ENCODE measurements at regions not wholly inside any gene's neighbourhood (a gene's known extent, or its start where the extent isn't known, plus 50 kb on each side); places are given as distances from the start of the nearest gene placed in this dataset.

DNA sequence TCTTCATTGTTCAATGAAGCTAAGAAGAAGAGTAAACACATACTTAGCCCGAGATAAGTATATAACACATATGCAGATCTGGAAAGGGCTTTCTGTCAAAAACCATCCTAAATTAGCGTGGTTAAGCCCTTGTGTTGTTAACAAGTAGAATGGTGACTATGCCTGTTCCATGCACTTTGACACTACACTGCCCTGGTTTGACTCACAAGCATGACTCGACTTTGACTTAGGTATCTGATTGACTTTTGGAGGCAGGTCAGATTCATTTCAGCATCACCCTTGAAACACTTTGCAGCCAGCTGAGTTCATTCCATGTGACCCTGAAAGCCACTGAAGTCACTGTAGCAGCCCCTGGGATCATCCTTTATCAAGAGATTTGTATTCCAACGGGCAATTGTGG lies 239.8 kb downstream of the TBX18 start:
- DNase-seq (ENCODE audit: low spot score) = no peak

DNA sequence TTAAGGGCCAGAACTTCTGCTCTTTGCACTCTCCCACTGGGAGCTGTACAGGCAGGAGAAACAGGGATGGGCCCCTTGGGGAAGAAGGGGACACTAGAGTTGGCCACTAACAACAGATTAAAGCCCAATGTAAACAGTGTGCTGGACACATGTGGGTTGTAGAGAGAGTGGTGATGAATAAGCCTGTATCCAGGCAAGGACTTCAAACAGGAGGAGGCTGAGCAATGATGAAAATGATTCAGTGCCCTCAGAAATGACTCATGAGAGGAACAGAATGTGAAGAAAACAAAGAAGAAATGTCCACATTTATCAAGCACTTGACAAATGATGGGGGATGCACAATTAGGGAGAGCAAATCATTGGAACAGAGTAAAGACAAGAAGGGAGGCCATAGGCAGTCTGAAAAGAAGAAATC lies 242.3 kb downstream of the TBX18 start:
- DNase-seq (ENCODE audit: low spot score) = no peak

DNA sequence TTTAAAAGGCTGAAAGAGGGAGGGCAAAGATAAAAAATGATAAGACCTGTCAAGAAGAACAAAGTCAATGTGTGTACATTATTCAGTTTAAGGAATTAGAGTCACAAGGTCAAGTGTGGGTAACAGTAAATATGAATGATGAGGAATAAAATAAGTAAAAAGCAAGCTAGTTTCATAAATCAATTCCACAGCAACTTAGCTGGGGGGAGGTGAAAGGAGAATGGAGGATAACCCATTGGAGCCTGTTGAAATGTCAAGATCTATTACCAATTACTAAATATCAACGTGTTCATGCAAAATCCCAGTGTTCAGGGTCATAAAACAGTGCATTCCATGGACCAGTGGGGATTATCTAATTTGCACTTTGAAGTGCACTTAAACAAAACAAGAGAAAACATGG lies 242.9 kb downstream of the TBX18 start:
- no peak for DNase-seq (ENCODE audit: low spot score)

DNA sequence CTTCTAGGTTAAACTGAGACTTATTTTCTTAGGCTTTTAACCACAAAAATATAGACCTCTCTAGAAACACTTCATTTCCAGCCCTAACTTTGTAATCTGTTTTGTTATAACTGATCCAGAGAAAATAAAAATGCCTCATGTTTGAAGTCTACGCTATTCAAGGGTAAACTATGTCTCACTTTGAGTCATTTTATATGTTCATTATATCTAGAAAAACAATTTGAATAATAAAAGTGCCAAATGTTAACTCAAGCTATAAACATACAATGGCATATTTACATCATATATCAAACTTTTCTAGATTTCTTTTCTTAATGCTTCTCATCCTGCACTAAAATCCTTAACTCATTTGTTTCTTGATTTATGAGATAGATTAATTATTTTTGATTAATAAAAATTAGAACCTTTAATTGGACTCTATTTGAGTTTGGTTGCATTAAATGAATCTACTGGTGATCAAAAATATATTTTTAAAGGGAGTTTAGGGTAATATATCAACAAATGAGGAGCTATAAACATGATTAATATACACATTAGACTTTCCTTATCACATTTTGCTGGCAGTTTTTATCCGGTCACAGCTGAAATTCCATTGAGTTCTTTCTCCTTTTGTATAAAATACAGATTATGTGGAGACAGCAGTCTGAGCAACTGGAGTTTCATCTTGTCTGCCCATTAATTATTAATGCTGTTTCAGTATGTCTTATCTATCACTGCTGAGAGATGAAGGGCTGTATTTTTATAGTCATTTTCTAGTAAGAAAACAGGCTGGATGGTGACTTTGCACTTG lies 246.5 kb downstream of the TBX18 start:
- DNase-seq (ENCODE audit: low spot score) = no peak

DNA sequence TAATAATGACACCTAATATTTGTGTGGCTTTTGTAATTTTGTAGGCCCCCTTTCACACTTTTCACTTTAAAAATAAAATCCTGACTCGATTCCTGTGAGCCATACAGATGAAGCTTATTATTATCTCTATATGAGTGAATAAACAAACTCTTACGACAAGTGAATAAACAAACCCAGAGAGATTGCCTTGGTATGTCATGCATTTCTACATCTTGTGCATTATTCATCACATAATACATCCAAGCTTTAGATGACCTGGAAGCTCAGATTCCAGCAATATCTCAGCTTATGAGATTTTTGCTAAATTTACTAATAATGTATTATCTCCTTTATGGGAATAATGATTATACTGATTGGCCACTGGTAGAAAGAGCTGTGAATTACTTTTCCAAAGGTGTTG lies 248.2 kb downstream of the TBX18 start:
- no peak for DNase-seq (ENCODE audit: low spot score)

DNA sequence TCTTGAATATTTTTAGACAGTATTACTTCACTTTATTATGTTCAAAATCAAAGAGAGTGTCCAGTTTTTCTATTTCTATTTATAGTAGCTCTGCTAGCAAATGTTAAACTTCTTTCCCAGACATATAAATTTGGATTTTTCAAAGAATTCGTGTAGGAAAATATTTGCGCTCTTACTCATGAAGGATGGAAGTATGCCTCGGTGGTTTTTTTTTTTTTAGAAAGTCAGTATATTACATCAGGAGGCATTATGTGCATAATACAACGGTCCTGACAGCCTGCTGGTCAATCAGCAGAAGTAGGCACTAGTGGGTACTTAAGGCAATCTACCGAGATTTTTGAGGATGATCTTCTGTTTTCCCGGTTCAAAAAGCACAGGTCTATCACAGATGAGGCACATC lies 249.3 kb downstream of the TBX18 start:
- no peak for DNase-seq (ENCODE audit: low spot score)

DNA sequence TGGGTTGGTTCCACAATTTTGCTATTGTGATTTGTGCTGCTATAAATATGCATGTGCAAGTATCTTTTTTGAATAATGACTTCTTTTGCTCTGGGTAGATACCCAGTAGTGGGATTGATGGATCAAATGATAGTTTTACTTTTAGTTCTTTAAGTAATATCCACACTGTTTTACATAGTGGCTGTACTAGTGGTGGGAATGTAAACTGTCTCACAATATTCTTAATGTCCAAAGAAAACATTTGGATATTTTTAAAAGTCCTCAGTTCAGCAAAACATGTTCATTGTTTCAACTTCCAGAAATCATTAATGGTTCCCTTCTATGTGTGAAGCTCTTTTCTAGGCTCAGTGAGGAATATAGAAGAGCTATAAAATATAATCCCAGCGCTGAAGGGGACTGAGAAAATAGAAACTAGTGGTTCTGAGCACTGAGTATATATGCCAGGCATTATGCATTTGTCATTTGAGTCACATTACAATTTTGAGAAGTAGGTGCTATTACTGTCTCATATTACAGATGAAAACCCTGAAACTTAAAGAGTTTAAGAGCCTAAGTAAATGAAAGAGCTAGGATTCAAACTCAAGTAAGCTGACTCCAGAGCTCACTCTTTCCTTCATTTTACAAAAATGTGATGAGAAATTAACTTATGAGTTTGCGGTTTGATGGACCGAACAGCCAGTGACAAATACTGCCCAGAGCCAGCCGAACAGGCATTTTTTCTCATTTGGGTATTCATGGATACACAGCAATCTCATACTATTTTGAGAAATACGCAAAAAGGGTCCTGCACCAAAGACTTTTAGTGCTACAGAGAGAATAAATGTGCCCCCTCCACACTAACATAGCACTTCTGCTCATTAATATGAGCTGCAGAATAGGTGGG lies 250.1 kb downstream of the TBX18 start:
- no peak for DNase-seq (ENCODE audit: low spot score)

DNA sequence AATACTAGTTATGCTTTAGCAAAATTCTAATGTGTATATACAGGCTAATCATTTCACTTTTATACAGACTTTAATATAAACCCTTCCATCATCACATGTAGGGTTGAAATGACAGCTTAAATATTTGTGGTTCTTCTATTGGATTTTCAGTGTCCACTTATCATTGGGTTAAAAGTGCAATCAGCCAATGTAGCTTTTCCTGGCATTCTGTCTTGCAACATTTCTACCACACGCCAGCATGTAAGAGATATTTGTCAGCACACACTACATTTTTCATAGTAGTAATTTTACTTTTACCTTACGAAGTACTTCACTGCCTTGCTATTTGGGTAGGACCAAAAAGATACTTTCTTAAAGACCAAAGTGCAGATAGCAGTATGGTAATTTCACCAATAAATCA lies 252.0 kb downstream of the TBX18 start:
- DNase-seq (ENCODE audit: low spot score) = no peak

DNA sequence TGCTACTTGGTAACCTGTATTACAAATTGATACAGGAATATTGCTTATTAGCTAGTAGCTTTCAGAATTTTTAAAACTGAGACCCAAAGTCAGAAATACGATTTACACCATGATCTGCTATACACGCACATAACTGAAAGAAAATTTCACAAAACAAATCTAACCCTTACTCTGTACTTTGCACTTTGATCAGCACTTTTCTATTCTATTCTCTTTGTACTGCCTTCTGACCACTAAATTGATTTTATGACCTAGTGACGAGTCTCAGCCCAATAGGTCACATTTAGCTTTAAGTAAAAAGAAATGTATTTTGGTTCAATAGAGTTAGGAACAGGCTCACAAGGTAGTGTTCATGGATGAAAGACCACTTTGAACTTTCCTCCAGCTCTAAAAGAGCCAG lies 252.5 kb downstream of the TBX18 start:
- DNase-seq (ENCODE audit: low spot score) = no peak

DNA sequence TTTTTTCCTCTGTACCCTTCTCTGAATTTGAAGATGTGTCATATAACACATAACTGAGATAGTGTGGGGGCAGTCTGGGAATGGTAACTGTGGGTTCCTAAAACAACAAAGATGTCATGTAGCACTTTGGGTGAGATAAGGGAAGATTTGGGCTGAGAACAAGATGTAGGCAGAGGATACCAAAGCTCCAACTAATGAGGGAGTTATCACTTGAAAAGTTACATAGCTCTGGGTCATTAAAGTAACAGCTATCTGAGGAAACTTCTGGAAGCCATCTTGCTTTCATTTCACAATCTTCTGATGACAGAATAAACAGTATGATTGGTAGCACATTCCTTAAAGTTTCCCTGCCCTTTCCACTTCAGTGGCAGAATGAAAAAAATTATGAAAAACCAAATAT lies 255.4 kb downstream of the TBX18 start:
- DNase-seq (ENCODE audit: low spot score) = no peak

DNA sequence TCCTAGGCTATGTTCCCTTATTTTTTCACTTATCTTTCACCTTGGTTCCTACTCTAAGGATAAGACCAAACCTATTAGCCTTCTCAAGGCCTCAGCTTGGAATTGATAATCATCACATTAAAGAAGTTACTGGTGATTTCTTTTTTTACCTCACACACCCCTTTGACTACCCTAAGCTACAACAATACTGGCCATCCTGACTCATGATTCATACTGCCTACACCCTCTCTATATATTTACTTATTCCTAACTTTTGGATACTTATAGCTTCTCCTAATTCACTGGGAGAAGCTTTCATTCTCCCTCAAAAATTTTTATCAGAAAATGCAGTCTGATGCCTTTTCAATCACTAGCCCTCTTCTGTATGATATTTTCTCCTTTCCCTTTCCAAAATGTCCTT lies 256.1 kb downstream of the TBX18 start:
- DNase-seq (ENCODE audit: low spot score) = no peak

DNA sequence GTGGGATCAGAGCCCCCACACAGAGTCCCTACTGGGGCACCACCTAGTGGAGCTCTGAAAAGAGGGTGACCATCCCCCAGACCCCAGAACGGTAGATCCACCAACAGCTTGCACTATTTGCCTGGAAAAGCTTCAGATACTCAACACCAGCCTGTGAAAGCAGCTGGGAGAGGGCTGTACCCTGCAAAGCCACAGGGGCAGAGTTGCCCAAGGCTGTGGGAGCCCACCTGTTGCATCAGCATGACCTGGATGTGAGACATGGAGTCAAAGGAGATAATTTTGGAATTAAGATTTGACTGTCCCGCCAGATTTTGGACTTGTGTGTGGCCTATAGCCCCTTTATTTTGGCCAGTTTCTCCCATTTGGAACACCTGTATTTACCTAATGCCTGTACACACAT lies 260.4 kb downstream of the TBX18 start:
- no peak for DNase-seq (ENCODE audit: low spot score)

DNA sequence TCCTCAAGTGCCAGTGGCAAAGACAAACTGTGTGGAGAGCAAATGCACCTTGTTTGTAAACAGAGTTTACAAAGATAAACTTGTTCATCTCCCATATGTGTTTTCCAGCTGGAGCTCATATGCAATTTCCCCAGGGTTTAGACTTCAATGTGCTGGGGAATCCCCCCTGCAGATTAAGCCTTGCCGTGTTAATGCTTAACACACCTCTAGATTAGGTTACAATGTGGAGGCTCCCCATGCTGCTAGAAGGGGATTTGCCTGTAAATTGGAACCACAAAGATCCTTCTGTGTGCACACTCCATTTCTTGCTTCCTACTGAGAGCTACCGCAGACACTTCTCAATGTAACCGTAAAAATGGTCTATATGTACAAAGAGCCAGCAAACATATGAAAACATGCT lies 263.1 kb downstream of the TBX18 start:
- no peak for DNase-seq (ENCODE audit: low spot score)

DNA sequence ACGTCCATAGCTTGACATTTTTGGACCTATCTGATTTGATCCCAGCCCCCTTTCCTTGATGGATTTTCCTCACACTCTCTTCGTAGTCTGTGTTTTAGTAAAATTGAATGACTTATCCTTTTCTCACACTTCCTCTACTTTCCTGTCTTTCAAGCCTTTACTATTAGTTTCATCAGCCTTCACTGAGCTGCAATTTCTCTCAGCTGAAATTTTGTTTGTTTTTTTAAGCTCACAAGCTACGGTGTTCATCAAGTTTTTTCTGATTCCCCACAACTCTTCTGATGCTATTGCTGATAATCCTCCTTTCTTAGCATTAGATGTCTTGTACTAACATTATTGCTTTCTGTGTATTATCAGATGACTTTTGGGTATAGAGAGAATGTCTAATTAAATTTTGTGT lies 263.7 kb downstream of the TBX18 start:
- no peak for DNase-seq (ENCODE audit: low spot score)

DNA sequence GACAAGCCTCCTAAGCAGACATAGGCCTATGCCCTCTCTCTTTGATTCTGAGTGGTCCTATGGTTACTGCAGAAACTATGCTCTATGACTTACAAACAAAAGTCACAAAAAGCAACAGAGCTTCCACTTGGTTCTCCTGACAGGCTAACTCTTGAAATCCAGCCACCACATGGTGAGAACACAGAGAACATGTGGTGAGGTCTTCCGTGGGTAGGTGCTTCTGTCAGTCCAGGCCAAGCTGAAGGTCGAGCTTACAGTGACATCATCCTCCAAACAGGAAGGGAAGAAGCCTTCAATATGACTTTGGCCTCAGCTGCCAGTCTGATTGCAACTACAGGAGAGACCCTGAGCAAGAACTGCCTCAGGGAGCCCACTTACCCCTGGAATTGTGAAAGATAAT lies 265.5 kb downstream of the TBX18 start:
- no peak for DNase-seq (ENCODE audit: low spot score)

DNA sequence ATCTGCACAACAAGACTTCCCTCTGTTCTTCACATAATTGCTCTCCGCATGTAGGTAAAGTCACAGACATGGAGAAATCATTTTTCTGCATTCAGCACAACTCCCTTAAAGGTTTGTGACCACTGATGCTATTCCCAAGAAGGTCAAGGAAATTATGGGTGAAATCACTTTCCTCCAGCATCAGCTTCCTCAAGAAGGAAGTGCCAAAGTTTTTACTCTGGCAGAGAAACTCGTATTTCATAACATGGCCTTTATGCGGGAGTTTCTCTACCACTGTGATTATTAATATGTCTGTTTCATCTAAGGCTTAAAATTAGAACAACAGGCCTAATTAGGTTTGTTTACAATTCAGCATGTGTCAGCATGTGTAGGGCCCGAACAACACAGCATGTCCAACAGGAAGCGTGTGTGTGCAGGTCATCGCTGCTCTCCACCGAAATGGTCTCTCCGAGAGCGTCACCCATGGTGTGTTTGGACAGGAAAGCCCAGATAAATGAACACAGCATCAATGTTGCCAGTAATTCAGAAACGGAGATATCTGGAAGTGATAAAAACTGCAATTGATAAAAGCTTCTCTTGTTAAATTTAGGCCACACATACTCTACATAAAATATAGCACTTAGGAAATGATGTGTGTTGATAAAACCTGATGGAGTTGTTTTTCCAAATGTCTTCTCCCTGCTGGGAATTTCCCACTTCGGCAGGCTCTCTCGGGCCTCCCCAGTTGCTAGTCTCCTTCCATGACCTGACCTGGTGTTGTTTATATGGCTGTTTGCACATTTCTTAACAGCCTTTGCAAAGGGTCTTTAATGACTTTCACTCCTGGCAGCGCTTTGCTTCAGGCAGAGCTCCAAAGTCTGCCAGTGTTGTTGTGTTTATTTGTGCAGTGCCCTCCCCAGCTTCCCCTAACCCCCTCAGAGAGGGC lies 265.1 kb upstream of the CEP162 start:
- DNase-seq (ENCODE audit: low spot score) = no peak

DNA sequence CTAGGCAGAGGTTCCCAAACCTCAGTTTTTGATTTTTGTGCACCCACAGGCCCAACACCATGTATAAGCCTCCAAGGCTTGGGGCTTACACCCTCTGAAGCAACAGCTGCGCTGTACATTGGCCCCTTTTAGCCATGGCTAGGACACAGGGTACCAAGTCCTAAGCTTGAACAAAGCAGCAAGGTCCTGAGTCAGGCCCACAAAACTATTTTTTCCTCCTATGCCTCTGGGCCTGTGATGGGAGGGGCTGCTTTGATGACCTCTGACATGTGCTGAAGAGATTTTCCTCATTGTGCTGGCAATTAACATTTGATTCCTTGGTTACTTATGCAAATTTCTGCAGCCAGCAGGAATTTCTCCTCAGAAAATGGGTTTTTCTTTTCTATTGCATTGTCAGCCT lies 262.2 kb upstream of the CEP162 start:
- DNase-seq (ENCODE audit: low spot score) = no peak

DNA sequence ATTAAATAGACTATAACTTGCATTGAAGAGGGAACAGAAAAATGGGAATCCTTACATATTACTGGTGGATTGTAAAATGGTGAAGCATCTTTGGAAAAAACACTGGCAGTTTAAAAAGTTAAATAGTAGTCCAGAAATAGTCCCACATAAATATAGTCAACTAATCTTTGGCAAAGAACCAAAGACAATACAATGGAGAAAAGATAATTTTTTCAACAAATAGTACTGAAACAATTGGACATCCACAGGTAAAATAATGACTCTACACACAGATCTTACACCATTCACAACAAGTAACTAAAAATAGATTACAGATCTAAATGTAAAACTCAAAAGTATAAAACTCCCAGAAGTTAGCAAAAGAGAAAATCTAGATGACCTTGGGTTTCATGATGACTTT lies 259.1 kb upstream of the CEP162 start:
- DNase-seq (ENCODE audit: low spot score) = no peak

DNA sequence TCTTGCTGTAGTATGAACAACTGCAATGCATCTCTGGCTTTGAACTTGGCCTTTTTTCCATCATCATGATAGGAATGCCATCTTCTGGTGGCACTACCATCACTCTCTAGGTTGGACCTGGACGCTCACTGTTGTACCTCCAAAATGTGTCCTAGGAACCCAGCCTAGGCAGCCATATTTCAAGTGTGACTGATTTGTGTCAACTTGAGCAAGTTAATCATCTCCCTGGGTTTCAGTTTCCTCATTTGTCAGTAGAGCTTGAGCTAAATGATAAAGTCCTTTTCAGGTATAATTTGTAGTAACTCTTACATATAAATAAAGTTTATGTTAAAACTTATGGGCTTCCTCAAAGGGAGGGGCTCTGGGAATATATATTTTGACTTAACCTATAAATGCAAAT lies 241.7 kb upstream of the CEP162 start:
- DNase-seq (ENCODE audit: low spot score) = no peak

DNA sequence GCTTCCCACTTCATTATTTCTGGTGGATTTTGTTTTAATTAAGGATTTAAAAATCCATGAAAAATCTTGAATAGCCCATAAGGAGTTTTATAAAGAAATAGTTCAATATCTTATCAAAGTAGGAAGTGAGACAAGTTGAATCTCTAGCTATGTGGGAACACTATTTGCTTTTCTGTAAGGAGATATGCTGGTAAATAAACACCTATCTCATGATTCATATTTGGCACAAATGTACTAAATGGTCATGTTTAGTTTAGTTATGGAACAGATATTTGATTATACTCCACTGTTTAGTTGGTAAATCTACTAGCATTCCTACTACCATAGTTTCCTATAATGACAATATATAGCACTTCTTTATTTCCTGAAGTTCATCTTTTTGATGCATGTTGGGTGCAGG lies 239.9 kb upstream of the CEP162 start:
- no peak for DNase-seq (ENCODE audit: low spot score)

DNA sequence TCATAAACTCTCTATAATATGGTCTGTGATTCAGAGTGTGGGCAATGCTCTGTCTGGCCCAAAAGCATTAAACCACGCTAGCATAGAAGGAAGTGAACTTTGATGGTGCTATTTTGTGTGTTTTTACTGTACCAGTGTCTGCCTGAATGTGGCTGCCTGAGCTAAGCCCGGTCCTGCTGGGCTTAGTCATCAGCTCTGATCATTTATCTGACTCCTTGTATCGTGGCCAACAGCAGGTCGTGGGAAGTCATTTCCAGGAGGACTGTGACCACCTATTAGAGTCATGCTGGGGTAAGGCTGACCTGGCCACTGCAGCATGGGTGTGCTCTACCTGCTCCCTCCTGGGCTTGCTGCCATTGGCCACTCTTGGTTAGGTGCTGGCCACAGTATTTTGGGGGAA lies 239.1 kb upstream of the CEP162 start:
- no peak for DNase-seq (ENCODE audit: low spot score)

DNA sequence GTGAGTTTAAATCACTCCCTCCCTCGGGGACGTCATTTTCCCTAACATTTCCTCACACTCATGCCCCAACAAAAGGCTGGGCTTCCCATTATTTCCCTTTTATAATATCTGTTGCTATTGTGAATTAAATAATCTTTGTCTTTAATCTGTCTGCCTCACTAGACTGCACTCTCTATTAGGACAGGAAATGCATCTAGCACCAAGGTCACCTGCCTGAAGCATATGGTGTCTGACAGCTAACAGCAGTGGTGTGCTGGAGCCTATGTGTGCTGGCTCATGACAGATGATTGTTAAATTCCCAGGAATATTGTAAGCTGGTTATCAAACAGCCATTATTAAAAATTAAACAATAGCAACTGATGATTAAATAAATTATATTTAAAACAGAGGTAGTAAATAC lies 237.0 kb upstream of the CEP162 start:
- no peak for DNase-seq (ENCODE audit: low spot score)
